ENCODE measurements at regions not wholly inside any gene's neighbourhood (a gene's known extent, or its start where the extent isn't known, plus 50 kb on each side); places are given as distances from the start of the nearest gene placed in this dataset.

DNA sequence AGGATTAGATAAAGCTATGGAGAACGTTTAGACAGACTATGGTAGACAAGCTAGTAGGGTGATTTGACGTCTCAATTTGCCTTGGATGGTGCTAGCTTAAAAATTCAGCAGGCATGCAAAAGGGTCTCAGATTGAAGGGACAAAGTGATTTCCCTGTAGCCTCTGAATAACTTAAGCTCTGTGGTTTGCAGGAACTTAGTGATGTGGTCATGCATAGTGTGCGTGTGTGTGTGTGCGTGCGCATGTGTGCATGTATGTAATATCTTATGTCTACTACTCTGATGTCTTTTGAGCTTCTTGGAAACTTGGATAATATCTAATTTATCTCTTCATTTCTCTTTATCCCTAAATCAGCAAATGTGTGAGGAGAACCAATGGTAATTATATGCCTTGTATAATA lies 183.6 kb upstream of the TNC start:
- TF ChIP-seq, protein P1, sequence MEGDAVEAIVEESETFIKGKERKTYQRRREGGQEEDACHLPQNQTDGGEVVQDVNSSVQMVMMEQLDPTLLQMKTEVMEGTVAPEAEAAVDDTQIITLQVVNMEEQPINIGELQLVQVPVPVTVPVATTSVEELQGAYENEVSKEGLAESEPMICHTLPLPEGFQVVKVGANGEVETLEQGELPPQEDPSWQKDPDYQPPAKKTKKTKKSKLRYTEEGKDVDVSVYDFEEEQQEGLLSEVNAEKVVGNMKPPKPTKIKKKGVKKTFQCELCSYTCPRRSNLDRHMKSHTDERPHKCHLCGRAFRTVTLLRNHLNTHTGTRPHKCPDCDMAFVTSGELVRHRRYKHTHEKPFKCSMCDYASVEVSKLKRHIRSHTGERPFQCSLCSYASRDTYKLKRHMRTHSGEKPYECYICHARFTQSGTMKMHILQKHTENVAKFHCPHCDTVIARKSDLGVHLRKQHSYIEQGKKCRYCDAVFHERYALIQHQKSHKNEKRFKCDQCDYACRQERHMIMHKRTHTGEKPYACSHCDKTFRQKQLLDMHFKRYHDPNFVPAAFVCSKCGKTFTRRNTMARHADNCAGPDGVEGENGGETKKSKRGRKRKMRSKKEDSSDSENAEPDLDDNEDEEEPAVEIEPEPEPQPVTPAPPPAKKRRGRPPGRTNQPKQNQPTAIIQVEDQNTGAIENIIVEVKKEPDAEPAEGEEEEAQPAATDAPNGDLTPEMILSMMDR (IDR thresholded peaks at IDR 0.05; ENCODE audit: insufficient read depth, low read depth, low read length): no peak
- POLR2A ChIA-PET: no interaction called here
- Histone ChIP-seq H3K27me3 (ENCODE audit: control insufficient read depth, insufficient read depth, low read length) (no peaks in the 10 kb centered on the region), H3K36me3 (ENCODE audit: control insufficient read depth, insufficient read depth, low read length) (no peaks in the 10 kb centered on the region), H3K4me3 (ENCODE audit: low read depth, low read length) (no peak overlapping the region)
- DNase-seq (ENCODE audit: low read depth): no peak
- CTCF ChIA-PET: interaction anchor here (0.9 to 1.2 kb wide), 2 partner anchors 9 to 10 kb away, joined by 3 to 5 read pairs; no protein-coding TSS in a partner anchor

DNA sequence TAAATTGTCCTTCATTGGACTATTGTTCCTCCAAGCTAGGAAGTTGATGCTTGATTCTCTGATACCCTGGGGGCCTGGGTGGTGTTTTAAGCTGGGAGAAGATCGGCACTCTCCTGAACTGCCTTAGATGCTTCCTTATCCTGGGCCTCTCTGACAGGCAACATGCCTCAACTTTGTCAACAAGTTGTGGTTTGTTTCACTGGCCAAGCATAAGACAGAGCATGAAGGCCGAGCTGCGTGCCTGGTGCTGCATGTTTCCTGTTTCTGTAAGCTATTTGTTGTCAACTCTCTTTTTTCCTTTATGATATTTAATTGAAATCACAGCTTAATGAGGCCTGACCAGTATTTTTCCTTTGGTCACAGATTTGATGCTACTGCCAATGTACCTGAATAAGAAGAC lies 187.6 kb upstream of the TNC start:
- no peak overlapping the region for H3K4me3 ChIP-seq (ENCODE audit: low read depth, low read length)
- H3K36me3 ChIP-seq (ENCODE audit: control insufficient read depth, insufficient read depth, low read length): no peaks in the 10 kb centered on the region
- CTCF ChIA-PET: interaction anchor here (1.7 kb wide), 1 partner anchor 9 kb away, joined by 3 read pairs; no protein-coding TSS in a partner anchor
- POLR2A ChIA-PET: no interaction called here
- TF ChIP-seq, protein P1 (IDR thresholded peaks at IDR 0.05; ENCODE audit: insufficient read depth, low read depth, low read length): no peak
- DNase-seq (ENCODE audit: low read depth): no peak
- no peaks in the 10 kb centered on the region for H3K27me3 ChIP-seq (ENCODE audit: control insufficient read depth, insufficient read depth, low read length)

DNA sequence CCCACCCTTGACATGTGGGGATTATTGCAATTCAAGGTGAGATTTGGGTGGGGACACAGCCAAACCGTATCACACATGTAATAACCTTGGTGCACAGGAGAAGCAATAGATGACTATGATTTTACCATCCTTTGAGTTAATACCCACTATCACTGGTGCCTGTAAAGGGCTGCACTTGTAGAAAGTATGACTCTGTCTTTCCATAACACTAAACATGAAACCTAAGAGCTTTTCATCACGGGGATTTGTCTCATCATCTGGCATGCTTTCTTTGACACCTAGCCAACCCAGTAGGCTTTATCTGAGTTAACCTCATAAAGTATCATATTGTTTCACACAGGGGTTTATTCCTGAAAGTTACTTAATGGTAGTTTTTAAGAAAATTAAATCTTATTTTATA lies 188.9 kb upstream of the TNC start:
- no peak for DNase-seq (ENCODE audit: low read depth)
- CTCF ChIA-PET: interaction anchor here (1.7 kb wide), 1 partner anchor 10 kb away, joined by 3 read pairs; no protein-coding TSS in a partner anchor

DNA sequence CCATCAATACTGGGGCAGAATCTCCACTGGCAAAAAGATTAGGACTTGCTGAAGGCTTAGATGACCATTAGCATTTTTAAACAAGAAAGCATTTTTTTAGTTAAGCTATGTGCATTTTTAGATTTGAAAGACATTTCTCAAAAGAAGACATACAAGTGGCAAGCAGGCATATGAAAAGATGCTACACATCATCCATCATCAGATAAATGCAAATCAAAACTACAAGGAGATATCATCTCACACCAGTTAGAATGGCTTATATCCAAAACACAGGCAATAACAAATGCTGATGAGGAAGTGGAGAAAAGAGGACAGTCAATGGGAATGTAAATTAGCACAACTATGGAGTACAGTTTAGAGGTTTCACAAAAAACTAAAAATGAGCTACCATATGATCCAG lies 195.6 kb upstream of the TNC start:
- Histone ChIP-seq H3K4me3 (ENCODE audit: low read depth, low read length) (no peak overlapping the region), H3K27me3 (ENCODE audit: control insufficient read depth, insufficient read depth, low read length) (no peaks in the 10 kb centered on the region; the same call in 1 of the 2 replicates), H3K36me3 (ENCODE audit: control insufficient read depth, insufficient read depth, low read length) (no peaks in the 10 kb centered on the region)
- DNase-seq (ENCODE audit: low read depth): no peak
- TF ChIP-seq, protein P1 (IDR thresholded peaks at IDR 0.05; ENCODE audit: insufficient read depth, low read depth, low read length): no peak
- ChIA-PET CTCF (interaction anchor here (1.3 kb wide), 1 partner anchor 162 kb away, joined by 4 read pairs; no protein-coding TSS in a partner anchor), POLR2A (no interaction called here)

More for the DNA sequence above, 188.9 kb upstream of the TNC start:
- H3K27me3 ChIP-seq (ENCODE audit: control insufficient read depth, insufficient read depth, low read length): no peaks in the 10 kb centered on the region
- POLR2A ChIA-PET: no interaction called here
- no peaks in the 10 kb centered on the region for H3K36me3 ChIP-seq (ENCODE audit: control insufficient read depth, insufficient read depth, low read length)
- H3K4me3 ChIP-seq (ENCODE audit: low read depth, low read length): no peak overlapping the region
- TF ChIP-seq, protein P1 (IDR thresholded peaks at IDR 0.05; ENCODE audit: insufficient read depth, low read depth, low read length): no peak

DNA sequence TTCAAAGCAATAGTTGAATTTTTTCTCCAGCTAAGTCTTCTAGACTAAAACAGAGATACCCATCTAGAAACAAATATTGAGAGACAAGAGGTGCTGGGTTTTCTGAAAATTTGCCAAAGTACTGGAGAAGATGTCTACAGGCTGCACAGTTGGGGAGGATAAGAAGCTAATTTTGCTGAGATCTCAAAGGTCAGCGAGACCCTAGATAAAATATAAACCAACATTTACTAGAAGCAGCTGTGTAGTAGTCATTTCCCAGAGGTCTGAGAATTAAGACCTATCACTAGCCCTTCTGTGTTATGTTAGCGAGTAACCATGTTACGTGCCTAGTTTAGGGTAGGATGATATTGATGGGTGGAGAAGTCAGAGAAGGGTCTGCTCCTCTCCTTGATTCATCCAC lies 208.5 kb upstream of the TNC start:
- CTCF ChIA-PET: interaction anchor here (0.7 to 1.3 kb wide), 3 partner anchors 8 to 193 kb away, joined by 3 to 4 read pairs (median 3); no protein-coding TSS in a partner anchor
- Histone ChIP-seq H3K36me3 (ENCODE audit: control insufficient read depth, insufficient read depth, low read length) (no peaks in the 10 kb centered on the region), H3K27me3 (ENCODE audit: control insufficient read depth, insufficient read depth, low read length) (no peaks in the 10 kb centered on the region), H3K4me3 (ENCODE audit: low read depth, low read length) (no peak overlapping the region)
- POLR2A ChIA-PET: no interaction called here
- DNase-seq (ENCODE audit: low read depth): no peak
- TF ChIP-seq, protein P1 (IDR thresholded peaks at IDR 0.05; ENCODE audit: insufficient read depth, low read depth, low read length): no peak
